ENCODE measurements at regions not wholly inside any gene's neighbourhood (a gene's known extent, or its start where the extent isn't known, plus 50 kb on each side); places are given as distances from the start of the nearest gene placed in this dataset.

GRCh38 chr14:85273099-85273677, 256.8 kb upstream of the FLRT2 start:
- no peak for DNase-seq

- DNase-seq: no peak
These were observed 256.0 kb upstream of the FLRT2 start for GRCh38 chr14:85273952-85274351.

DNA sequence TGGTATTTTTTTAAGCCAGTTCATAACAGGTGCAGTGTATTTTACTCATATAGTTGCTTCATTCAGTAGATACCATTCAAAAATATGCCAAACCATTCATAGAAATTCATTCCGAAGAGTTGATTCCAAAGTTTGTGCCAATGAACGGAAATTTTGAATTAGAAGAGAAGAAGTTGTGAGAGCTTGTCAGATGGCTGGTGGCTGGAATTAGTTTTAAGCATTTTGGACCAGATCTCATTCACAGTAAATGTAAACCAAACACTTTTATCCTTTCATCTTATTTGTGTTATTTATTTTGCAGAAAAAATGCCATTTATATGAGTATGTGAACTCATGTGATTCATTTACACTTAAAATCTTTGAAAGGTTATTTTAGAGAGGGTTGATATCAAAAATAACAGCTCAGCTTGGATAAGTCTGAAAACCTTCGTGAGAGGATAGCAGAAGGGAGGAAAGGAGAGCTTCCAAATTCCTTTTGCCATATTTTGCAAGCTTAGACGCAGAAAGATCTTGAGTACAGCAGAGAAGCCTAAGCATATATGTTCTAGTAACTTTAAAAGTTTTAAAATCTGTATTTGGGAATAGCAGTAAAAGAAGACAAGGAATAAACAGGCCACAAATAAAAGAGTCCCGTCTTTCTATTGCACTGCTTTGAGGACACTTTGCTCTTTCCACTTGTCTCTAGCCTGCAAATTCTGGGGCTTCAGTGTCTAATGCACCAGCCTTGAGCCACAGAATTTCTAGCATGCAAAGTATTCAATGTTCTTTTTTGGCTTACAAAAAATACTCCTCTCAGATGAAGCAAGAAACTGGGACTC, 253.6 kb upstream of the FLRT2 start:
- DNase-seq: no peak

- no peak for DNase-seq
These were observed 253.0 kb upstream of the FLRT2 start for GRCh38 chr14:85276979-85277228.

- DNase-seq: no peak
These were observed 250.5 kb upstream of the FLRT2 start for GRCh38 chr14:85279407-85279806.

DNA sequence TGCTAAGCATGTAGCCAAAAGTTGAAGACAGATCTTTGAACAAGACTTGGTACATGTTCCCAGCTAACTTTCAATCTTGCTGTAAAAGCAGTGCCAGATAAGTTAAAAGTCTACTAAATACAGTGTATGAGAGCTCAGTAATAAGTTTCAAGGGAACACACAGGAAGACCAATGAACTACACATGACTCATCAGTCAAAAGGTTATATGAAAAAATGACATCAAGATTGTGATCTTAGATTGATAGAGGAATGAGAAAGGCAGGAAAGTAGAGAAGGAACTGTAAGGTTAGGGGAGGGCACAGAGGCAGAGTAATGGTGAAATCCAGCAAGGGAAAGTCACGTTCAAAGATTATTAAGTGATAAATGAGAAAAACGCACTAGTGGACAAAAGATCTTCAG, 249.9 kb upstream of the FLRT2 start:
- no peak for DNase-seq

- DNase-seq: no peak
These were observed 248.0 kb upstream of the FLRT2 start for GRCh38 chr14:85281921-85282320.

- no peak for DNase-seq
These were observed 241.9 kb upstream of the FLRT2 start for GRCh38 chr14:85288041-85288440.

DNA sequence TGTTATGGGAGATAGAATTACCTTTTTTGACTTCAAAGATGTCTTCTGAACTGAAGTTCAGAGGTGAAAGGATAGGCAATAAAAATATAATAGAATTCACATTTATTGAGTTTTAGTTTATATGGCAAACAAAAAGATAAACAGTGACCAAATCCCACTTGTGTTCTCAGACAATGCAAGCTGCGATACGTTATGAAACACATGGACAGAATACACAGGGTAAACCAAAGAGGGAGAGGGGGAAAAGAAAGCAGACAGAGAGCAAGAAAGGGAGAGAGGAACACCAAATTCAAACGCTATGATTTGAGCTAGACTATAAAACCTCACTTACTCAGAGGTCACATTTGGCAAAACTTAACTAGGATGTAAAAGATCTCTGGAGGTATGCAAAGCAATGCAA, 238.2 kb upstream of the FLRT2 start:
- no peak for DNase-seq

DNA sequence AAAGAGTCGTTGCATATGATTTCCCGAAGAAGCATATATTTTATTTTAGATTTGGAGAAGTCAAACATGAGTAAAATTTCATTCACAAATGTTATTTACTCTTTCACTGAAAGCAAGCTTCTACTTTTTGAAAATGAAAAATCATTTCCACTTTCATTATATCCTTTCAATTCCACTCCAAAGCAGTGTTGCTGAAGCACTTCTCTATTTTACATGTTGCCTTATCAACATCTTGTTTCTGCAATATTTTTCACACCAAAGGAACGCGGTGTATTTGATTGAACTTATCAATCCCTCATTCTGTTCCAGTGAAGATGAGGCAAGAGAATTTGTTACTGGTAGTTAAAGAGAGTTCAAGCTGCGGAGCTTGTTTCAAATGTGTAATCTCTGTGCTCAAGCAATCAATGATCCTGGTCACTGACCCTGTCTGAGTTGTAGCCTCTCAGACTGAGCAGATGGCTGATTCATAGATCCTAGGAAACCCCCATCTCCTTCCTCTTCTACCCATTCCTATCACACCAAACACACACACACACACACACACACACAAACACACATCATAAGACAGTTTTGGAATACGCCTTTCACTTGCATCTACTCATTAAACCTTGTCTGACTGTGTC, 236.2 kb upstream of the FLRT2 start:
- peak; percentile 12 to 23 for DNase-seq

- DNase-seq: no peak
These were observed 234.6 kb upstream of the FLRT2 start for GRCh38 chr14:85295318-85295717.

- DNase-seq: peak; percentile 46 to 54
These were observed 233.3 kb upstream of the FLRT2 start for GRCh38 chr14:85296456-85297210.

GRCh38 chr14:85300107-85300506, 229.8 kb upstream of the FLRT2 start:
- DNase-seq: no peak

- no peak for DNase-seq
These were observed 228.4 kb upstream of the FLRT2 start for GRCh38 chr14:85301506-85301905.

DNA sequence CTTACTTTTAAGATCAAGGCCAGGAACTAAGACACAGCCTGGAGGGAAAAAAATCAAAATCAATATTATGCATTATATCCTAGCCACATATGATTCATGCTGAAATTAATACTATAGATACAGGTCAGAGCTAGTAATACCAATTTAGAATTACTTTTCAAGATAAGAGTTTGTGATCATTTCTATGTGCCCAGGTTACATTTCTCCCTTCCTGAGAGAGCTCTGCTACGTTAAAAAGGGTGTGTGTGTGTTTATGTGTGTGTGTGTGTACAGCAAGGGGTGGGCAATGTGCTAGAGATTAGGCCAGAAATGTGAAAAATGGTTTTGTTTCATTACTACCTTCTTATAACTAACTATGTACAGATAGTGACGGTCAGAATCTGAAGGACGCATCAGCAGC, 223.9 kb upstream of the FLRT2 start:
- DNase-seq: no peak

GRCh38 chr14:85308531-85309300, 221.2 kb upstream of the FLRT2 start:
- no peak for DNase-seq

DNA sequence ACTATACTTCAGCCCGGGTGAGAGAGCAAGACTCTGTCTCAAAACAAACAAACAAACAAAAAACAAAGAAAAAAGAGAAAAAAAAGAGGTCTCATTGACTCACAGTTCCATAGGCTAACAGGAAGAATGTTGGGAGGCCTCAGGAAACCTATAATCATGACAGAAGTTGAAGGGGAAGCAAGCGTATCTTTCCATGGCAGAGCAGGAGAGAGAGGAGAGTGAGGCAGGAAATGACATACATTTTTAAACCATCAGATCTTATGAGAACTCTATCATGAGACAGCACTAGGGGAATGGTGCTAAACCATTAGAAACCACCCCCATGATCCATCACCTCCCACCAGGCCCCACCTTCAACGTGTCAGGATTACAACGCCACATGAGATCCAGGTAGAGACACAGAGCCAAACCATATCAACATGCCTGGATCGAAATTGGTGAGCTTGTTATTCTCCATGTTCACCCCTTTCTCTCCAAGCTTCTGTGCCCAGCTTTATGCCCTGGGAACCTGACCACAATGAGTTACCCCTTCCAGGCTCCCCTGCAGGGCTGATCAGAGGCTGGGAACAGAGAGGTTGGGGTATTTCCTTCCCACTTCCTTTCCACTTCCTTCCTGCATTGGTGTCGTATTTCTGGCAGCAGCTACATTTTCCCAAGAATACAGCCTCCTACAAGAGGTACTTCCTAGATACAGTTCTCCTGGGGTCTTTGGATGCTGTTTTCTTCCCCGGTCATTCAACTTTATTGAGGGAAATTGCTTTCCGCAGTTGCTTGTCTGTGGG, 219.3 kb upstream of the FLRT2 start:
- no peak for DNase-seq

GRCh38 chr14:85313560-85314207, 216.3 kb upstream of the FLRT2 start:
- DNase-seq: no peak

DNA sequence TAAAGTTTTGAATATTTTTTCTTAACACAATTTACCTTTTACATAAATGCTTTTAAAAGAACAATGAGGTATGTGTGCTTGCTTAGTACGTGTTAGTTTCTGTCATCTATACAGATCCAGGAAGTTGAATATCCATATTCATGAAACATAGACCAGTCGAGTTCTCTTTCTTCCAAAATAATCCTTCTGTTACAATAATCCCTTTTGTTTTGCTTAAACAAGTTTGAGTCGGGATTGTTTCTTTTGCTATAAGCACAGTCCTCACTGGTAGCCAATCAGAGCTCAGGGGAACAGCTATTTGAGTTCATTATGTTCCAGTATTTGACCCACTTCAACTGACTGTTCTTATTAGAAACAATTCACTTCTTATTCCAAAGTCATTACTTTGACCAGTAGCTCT, 214.7 kb upstream of the FLRT2 start:
- DNase-seq: no peak

- DNase-seq: peak; percentile 34 to 40
These were observed 214.1 kb upstream of the FLRT2 start for GRCh38 chr14:85315733-85316290.

Measured in inflammatory macrophage (primary cell).